Left ventricle myocardium inferior (tissue), 1 donor: ENCODE measurements at regions not wholly inside any gene's neighbourhood (a gene's known extent, or its start where the extent isn't known, plus 50 kb on each side); places are given as distances from the start of the nearest gene placed in this dataset.

ENCODE experiments used
- DNase-seq: peaks from one replicate; pipeline ENCODE4 v3.0.0-alpha.2; 2020
- H3K27ac ChIP-seq: fragments of 200-600 bp; replicated peaks from 2 replicates; pipeline ENCODE4 v1.8.0; 2021
- H3K27me3 ChIP-seq: fragments of 200-600 bp; 2 replicates; pipeline ENCODE4 v1.8.0; 2021; ENCODE audit warnings: low read depth
- H3K36me3 ChIP-seq: fragments of 200-600 bp; 2 replicates; pipeline ENCODE4 v1.8.0; 2021
- H3K4me1 ChIP-seq: fragments of 200-600 bp; 2 replicates; pipeline ENCODE4 v1.8.0; 2021
- H3K4me3 ChIP-seq: fragments of 200-600 bp; 2 replicates; pipeline ENCODE4 v1.8.0; 2021; ENCODE audit warnings: mild to moderate bottlenecking, moderate library complexity
- H3K9me3 ChIP-seq: fragments of 200-600 bp; replicated peaks from 2 replicates; pipeline ENCODE4 v1.8.0; 2021
- CTCF ChIP-seq: fragments of 200-600 bp; IDR thresholded peaks from 2 replicates; pipeline ENCODE4 v1.8.0; 2021; ENCODE audit warnings: antibody characterized with exemption, mild to moderate bottlenecking, borderline replicate concordance
- intact Hi-C: fragments of 100-400 bp; cut with micrococcal nuclease; formaldehyde crosslinking; loops from one replicate; pipeline ENCODE4 v1.11.0; 2022
- donor health status: DM: no; HTN: yes; CAD: no; lungs with severe emphysema.

- Histone ChIP-seq H3K9me3 (no peaks in the 10 kb centered on the region), H3K4me1 (peaks cover 52% of the 10 kb centered on the region), H3K27ac (peak overlapping the region; percentile 64), H3K27me3 (no peaks in the 10 kb centered on the region), H3K36me3 (no peaks in the 10 kb centered on the region), H3K4me3 (no peak overlapping the region)
- TF ChIP-seq CTCF = no peak
- intact Hi-C loops = no loop called here
- DNase-seq = no peak
These were observed 86.5 kb upstream of the SLC38A2 start for GRCh38 chr12:46459111-46459510.

- no peak overlapping the region for H3K27ac ChIP-seq
- no peaks in the 10 kb centered on the region for H3K9me3 ChIP-seq
- intact Hi-C loops = no loop called here
- no peak for TF ChIP-seq CTCF
- no peak overlapping the region for H3K4me3 ChIP-seq
- no peaks in the 10 kb centered on the region for H3K27me3 ChIP-seq
- H3K36me3 ChIP-seq = no peaks in the 10 kb centered on the region
- no peak for DNase-seq
- peaks cover 47% of the 10 kb centered on the region for H3K4me1 ChIP-seq
These were observed 86.0 kb upstream of the SLC38A2 start for GRCh38 chr12:46458500-46459102.

DNA sequence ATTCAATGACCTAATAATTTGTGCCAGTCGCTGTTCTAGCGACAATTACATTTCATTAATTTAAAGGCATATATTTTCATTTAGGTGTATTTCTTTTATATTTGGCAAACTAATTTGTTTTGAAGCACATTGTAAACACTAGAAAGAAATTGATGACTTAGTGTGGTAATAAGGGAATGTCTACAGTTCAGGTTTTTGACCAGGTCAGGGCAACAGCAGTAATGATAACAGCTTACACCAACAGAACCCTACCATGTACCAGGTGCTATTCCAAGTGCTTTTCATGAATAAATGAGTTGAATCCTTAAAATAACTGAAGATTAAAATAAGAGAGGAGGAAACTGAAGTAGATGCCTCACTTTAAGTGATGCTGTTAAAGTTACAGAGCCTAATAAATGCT, 85.4 kb upstream of the SLC38A2 start:
- Histone ChIP-seq H3K4me1 (peaks cover 41% of the 10 kb centered on the region), H3K9me3 (no peaks in the 10 kb centered on the region), H3K4me3 (no peak overlapping the region), H3K36me3 (no peaks in the 10 kb centered on the region), H3K27ac (no peak overlapping the region), H3K27me3 (no peaks in the 10 kb centered on the region)
- TF ChIP-seq CTCF = no peak
- intact Hi-C loops = no loop called here
- DNase-seq = no peak

DNA sequence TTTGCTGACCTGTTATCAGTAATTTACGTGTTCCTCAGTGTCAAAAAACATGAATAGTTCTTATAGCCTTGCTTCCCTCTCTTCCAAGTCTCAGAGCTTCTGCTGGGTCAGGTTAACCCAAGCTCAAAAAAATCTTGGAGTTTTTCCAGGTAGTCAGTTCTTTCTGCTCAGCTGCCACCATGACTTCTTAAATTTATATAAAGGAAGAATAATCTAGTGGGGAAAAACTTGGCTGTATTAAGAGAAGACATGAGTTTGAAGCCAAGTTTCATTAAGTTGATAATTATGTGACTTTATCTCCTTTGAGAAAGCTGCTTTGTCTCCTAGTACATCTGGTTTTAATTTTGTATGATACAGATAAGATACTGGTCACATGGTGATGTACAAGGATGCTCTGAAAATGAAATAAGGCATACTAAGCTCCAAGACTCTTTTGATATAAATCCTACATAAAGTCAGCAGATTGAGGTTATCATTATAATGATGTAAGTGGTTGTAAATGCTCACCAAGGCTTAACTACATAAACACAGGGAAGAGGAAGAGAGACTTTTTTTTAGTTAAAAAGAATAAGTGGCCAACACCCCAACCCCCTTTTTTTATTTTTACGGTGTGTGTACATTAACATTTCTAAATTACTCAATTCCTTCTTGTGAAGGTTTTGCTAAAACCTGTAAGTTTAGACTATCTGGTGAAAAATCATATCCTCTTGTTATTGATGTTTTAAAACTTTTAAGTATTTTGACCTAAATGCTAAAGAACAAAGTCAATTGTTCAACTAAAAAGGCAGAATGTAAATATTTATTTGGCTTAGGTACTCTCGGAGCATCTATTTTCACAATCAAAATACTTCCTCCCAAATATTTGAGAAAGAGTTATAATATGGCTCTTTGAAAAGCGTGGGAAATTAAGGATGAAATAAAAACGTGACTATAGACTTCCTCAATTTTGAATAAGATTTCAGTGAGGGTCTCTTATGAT, 84.1 kb upstream of the SLC38A2 start:
- DNase-seq = no peak
- Histone ChIP-seq H3K27me3 (no peaks in the 10 kb centered on the region), H3K4me3 (no peak overlapping the region), H3K27ac (peak overlapping the region; percentile 1), H3K36me3 (no peaks in the 10 kb centered on the region), H3K4me1 (peaks cover 34% of the 10 kb centered on the region), H3K9me3 (no peaks in the 10 kb centered on the region)
- no peak for TF ChIP-seq CTCF
- intact Hi-C loops = no loop called here

DNA sequence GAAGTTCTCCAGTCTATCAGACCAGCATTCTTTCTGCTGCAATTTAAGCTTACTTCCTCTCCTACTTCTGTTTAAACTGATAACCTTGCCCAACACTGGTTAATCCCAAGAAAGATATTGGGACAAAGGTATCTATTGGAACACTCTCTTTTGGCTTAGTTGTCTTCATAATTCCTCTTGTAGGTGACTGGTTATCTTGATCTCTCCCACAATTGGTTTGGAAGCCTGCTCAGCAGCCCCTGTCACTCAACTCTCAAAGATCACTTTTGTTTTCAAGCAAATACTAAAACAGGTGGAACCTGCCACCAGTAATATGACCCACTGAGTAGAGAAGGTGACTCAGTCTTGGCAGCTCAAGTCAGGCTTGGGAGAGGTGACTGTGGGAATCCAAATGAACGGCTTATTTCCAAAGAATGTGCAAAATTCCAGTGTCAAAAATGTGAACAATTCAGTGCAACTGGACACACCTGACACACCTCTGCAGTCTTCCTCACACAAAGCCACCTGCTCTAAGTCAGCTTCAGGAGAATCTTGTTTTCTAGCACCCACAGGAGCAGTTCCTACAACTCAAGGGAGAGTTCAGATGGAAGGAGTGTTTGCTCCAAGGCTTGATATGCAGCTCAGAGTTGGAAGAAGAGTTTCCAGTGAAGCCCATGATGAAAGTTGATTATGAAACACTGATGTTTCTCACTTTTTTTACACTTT, 83.2 kb upstream of the SLC38A2 start:
- H3K27ac ChIP-seq = peak overlapping the region; percentile 1
- no peaks in the 10 kb centered on the region for H3K27me3 ChIP-seq
- TF ChIP-seq CTCF = no peak
- H3K4me1 ChIP-seq = peaks cover 29% of the 10 kb centered on the region
- no peaks in the 10 kb centered on the region for H3K9me3 ChIP-seq
- no peak for DNase-seq
- H3K4me3 ChIP-seq = no peak overlapping the region
- intact Hi-C loops = no loop called here
- no peaks in the 10 kb centered on the region for H3K36me3 ChIP-seq
